GM12878 (cell line): ENCODE measurements at regions not wholly inside any gene's neighbourhood (a gene's known extent, or its start where the extent isn't known, plus 50 kb on each side); places are given as distances from the start of the nearest gene placed in this dataset.

ENCODE experiments used
- ATAC-seq: fragments of 200-7000 bp; cut with Tn5 transposase; 3 replicates; pipeline ENCODE4 v1.9.1; 2020; ENCODE audit warnings: mild to moderate bottlenecking, moderate library complexity
- BruUV-seq: library from RNA; stranded (reverse); fragments of 400-500 nt; replicated peaks from 2 replicates; lab custom pipeline; 2021; lab: Mats Ljungman, UMichigan
- CTCF ChIA-PET: fragments of 300-600 bp; sonication (Branson Sonifier 250); formaldehyde crosslinking; extraction: SDS; loops from one replicate; lab custom pipeline; 2021; ENCODE audit warnings: inconsistent platforms; lab: Yijun Ruan, JAX
- POLR2A ChIA-PET: fragments of 350-600 bp; formaldehyde crosslinking; extraction: SDS; loops from one replicate; lab custom pipeline; 2021; ENCODE audit warnings: inconsistent platforms; lab: Charles Lee
- RAD21 ChIA-PET: fragments of 300-600 bp; sonication (Branson Sonifier 250); formaldehyde crosslinking; loops from one replicate; lab custom pipeline; 2023; ENCODE audit warnings: antibody characterized with exemption; ENCODE audit not compliant: unreplicated experiment; lab: Charles Lee
- SMC1A ChIA-PET: fragments of 300-600 bp; sonication (Branson Sonifier 250); formaldehyde crosslinking; loops from one replicate; lab custom pipeline; 2023; ENCODE audit not compliant: unreplicated experiment, uncharacterized antibody; lab: Charles Lee
- DNase-seq: peaks from one replicate; pipeline ENCODE4 v3.0.0-alpha.2; 2011; ENCODE audit warnings: low read depth, low spot score
- FAIRE-seq: peaks from 3 replicates; lab custom pipeline; 2011; peaks lifted over from hg19 to GRCh38; lab: Jason Lieb, UNC
- H2AFZ ChIP-seq: 2 replicates; pipeline ENCODE4 v1.6.0; 2011; ENCODE audit warnings: low read depth, low read length, control low read depth; ENCODE audit not compliant: control insufficient read depth
- H3K27ac ChIP-seq: 2 replicates; pipeline ENCODE4 v1.5.1; 2011; ENCODE audit warnings: control low read depth; ENCODE audit not compliant: control insufficient read depth, insufficient read depth
- H3K27me3 ChIP-seq, 2 experiments: replicated peaks in 1 of 2; 2 replicates each; pipeline versions ENCODE4 v1.6.0 to v1.6.1; 2011; ENCODE audit warnings: low read length in 1 of 2; ENCODE audit not compliant: control insufficient read depth in 2 of 2, insufficient read depth in 2 of 2
- H3K36me3 ChIP-seq, 2 experiments: 2 replicates each; pipeline ENCODE4 v1.5.1; 2011; ENCODE audit warnings: low read length in 1 of 2; ENCODE audit not compliant: control insufficient read depth in 2 of 2, insufficient read depth in 2 of 2
- H3K4me1 ChIP-seq: 2 replicates; pipeline ENCODE4 v1.6.1; 2011; ENCODE audit warnings: mild to moderate bottlenecking, low read length, moderate library complexity, mixed read lengths; ENCODE audit not compliant: control insufficient read depth, insufficient read depth
- H3K4me2 ChIP-seq: 2 replicates; pipeline ENCODE4 v1.6.0; 2011; ENCODE audit warnings: control low read depth; ENCODE audit not compliant: control insufficient read depth, insufficient read depth
- H3K4me3 ChIP-seq: fragments of 200-600 bp; sonication (generic); 2 replicates; pipeline ENCODE4 v1.5.1; 2016
- H3K79me2 ChIP-seq: 2 replicates; pipeline ENCODE4 v1.6.0; 2011; ENCODE audit warnings: low read length; ENCODE audit not compliant: control insufficient read depth, insufficient read depth
- H3K9ac ChIP-seq: 2 replicates; pipeline ENCODE4 v1.8.0; 2011; ENCODE audit warnings: low read length, control low read depth, mixed read lengths; ENCODE audit not compliant: control insufficient read depth, insufficient read depth
- H3K9me3 ChIP-seq: replicated peaks from 3 replicates; pipeline ENCODE4 v1.5.1; 2011; ENCODE audit warnings: mild to moderate bottlenecking, low read length; ENCODE audit not compliant: control insufficient read depth, insufficient read depth
- H4K20me1 ChIP-seq: 2 replicates; pipeline ENCODE4 v1.6.0; 2011; ENCODE audit not compliant: control insufficient read depth, insufficient read depth
- BCL11A ChIP-seq: IDR thresholded peaks from 2 replicates; pipeline ENCODE4 v1.6.1; 2011; ENCODE audit warnings: low read depth, low read length
- BCLAF1 ChIP-seq: fragments of 450-650 bp; IDR thresholded peaks from 2 replicates; pipeline ENCODE4 v1.6.1; 2017; ENCODE audit warnings: antibody characterized with exemption, mild to moderate bottlenecking, moderate library complexity
- BRCA1 ChIP-seq: IDR thresholded peaks from 2 replicates; pipeline ENCODE4 v1.6.1; 2011; ENCODE audit warnings: low read depth, low read length, improper control_type of control experiment
- CREB1 ChIP-seq: IDR thresholded peaks from 2 replicates; pipeline ENCODE4 v1.6.1; 2012; ENCODE audit warnings: low read depth, mild to moderate bottlenecking, inconsistent platforms
- E2F4 ChIP-seq: IDR thresholded peaks from 2 replicates; pipeline ENCODE4 v1.6.1; 2012; ENCODE audit warnings: low read depth, low read length, improper control_type of control experiment
- HDAC6 ChIP-seq: fragments of 200-600 bp; sonication (generic); IDR thresholded peaks from one replicate; pipeline ENCODE4 v1.8.0; 2017; ENCODE audit warnings: antibody characterized with exemption; ENCODE audit not compliant: unreplicated experiment
- KLF5 ChIP-seq: fragments of 450-650 bp; IDR thresholded peaks from 2 replicates; pipeline ENCODE4 v1.6.1; 2014; ENCODE audit warnings: mild to moderate bottlenecking; ENCODE audit not compliant: partially characterized antibody
- MAX ChIP-seq: IDR thresholded peaks from 2 replicates; pipeline ENCODE4 v1.6.1; 2012; ENCODE audit warnings: low read depth, low read length, improper control_type of control experiment
- NBN ChIP-seq: fragments of 450-650 bp; IDR thresholded peaks from 2 replicates; pipeline ENCODE4 v1.6.1; 2016
- NR2C1 ChIP-seq: fragments of 450-650 bp; IDR thresholded peaks from 2 replicates; pipeline ENCODE4 v1.6.1; 2017; ENCODE audit warnings: antibody characterized with exemption, mild to moderate bottlenecking, moderate library complexity
- NRF1 ChIP-seq: conservative IDR thresholded peaks from 2 replicates; pipeline ENCODE4 v1.6.1; 2011; ENCODE audit warnings: mild to moderate bottlenecking, low read depth, low read length, improper control_type of control experiment
- POLR2A ChIP-seq: IDR thresholded peaks from 2 replicates; pipeline ENCODE4 v1.6.1; 2011; ENCODE audit warnings: low read depth, mild to moderate bottlenecking, low read length
- POLR2AphosphoS5 ChIP-seq: IDR thresholded peaks from 2 replicates; pipeline ENCODE4 v1.6.1; 2011; ENCODE audit warnings: mild to moderate bottlenecking, low read length, inconsistent platforms
- RELA ChIP-seq: fragments of 450-650 bp; IDR thresholded peaks from 2 replicates; pipeline ENCODE4 v1.8.0; 2014; ENCODE audit warnings: borderline replicate concordance; ENCODE audit not compliant: partially characterized antibody
- SRF ChIP-seq, 2 experiments: IDR thresholded peaks; 2 replicates each; pipeline ENCODE4 v1.6.1; 2011; ENCODE audit warnings: low read depth in 2 of 2, low read length in 2 of 2, mild to moderate bottlenecking in 1 of 2, moderate library complexity in 1 of 2
- TCF12 ChIP-seq: IDR thresholded peaks from 2 replicates; pipeline ENCODE4 v1.6.1; 2011; ENCODE audit warnings: low read depth, mild to moderate bottlenecking, low read length
- TCF3 ChIP-seq: IDR thresholded peaks from 2 replicates; pipeline ENCODE4 v1.6.1; 2012; ENCODE audit warnings: low read depth, mild to moderate bottlenecking, low read length, borderline replicate concordance; ENCODE audit not compliant: insufficient read depth
- WGBS: methylation state at CpG from one replicate; pipeline ENCODE4 v1.1.6; 2016; ENCODE audit warnings: low lambda C conversion rate; ENCODE audit not compliant: insufficient replicate concordance, insufficient coverage; ENCODE audit errors: missing lambda C conversion rate; 5-methylcytosine and 5-hydroxymethylcytosine counted together
- in situ Hi-C: fragments of 300-500 bp; cut with MboI; formaldehyde crosslinking; loops from 9 replicates; pipeline ENCODE4 v1.14.3; 2018; ENCODE audit warnings: mixed read lengths
- intact Hi-C: fragments of 100-400 bp; cut with micrococcal nuclease; formaldehyde crosslinking; loops from one replicate; pipeline ENCODE4 v1.14.2; 2022; ENCODE audit not compliant: unreplicated experiment

GRCh38 chr13:89708013-89708412 is 1639.5 kb upstream of the MIR17HG start:
- POLR2A ChIA-PET: no interaction called here
- no peaks in the 10 kb centered on the region for H3K36me3 ChIP-seq
- WGBS: 30% methylated on average over 6 of the region's 6 CpGs

More at GRCh38 chr13:89708013-89708412, 1639.5 kb upstream of the MIR17HG start:
- Histone ChIP-seq H3K27ac (no peak overlapping the region), H3K4me2 (no peak overlapping the region), H3K79me2 (no peaks in the 10 kb centered on the region), H3K4me3 (no peak overlapping the region), H2AFZ (no peak overlapping the region), H3K27me3 (no peaks in the 10 kb centered on the region), H3K9ac (no peak overlapping the region), H3K4me1 (no peaks in the 10 kb centered on the region), H3K9me3 (no peaks in the 10 kb centered on the region), H4K20me1 (no peaks in the 10 kb centered on the region)
- ChIA-PET CTCF (interaction anchor here (0.8 to 2.3 kb wide), 2 partner anchors 12 to 26 kb away, joined by 3 to 7 read pairs; no protein-coding TSS in a partner anchor), SMC1A (interaction anchor here (1.0 to 1.8 kb wide), 2 partner anchors 8 to 13 kb away, joined by 4 to 10 read pairs; no protein-coding TSS in a partner anchor), RAD21 (interaction anchor here (2.0 kb wide), 1 partner anchor 13 kb away, joined by 7 read pairs; no protein-coding TSS in a partner anchor)
- DNase-seq: no peak
- BruUV-seq: no TSS peak
- ATAC-seq: no peak
- TF ChIP-seq TCF12 (no peak), NRF1 (no peak), POLR2AphosphoS5 (no peak), RELA (no peak), HDAC6 (no peak), BCLAF1 (no peak), BCL11A (no peak), SRF (IDR thresholded peaks at IDR 0.05; ENCODE audit: low read depth in 2 of 2, low read length in 2 of 2) (no peak), E2F4 (no peak), BRCA1 (no peak), KLF5 (no peak), NR2C1 (no peak), MAX (no peak), CREB1 (no peak), TCF3 (no peak), POLR2A (no peak), NBN (no peak)
- intact Hi-C loops (no loop called here), in situ Hi-C loops (no loop called here)
- FAIRE-seq: no peak
